Loucy (cell line): ENCODE measurements at regions not wholly inside any gene's neighbourhood (a gene's known extent, or its start where the extent isn't known, plus 50 kb on each side); places are given as distances from the start of the nearest gene placed in this dataset.
A peak's percentile ranks its signal among the peaks of the same experiment; 100 is the strongest.

ENCODE experiments used
- H2AFZ ChIP-seq: fragments of 200-600 bp; sonication (generic); 2 replicates; pipeline ENCODE4 v1.6.0; 2016; ENCODE audit warnings: antibody characterized with exemption, mild to moderate bottlenecking, low read length, moderate library complexity
- H3F3A ChIP-seq: fragments of 200-600 bp; 2 replicates; pipeline ENCODE4 v1.6.0; 2016; ENCODE audit warnings: antibody characterized with exemption, low read depth, mild to moderate bottlenecking
- H3K27me3 ChIP-seq: fragments of 200-600 bp; sonication (generic); 2 replicates; pipeline ENCODE4 v1.6.1; 2014; ENCODE audit warnings: low read length, mild to moderate bottlenecking; ENCODE audit not compliant: insufficient read depth, poor library complexity, severe bottlenecking
- H3K36me3 ChIP-seq: fragments of 200-600 bp; sonication (generic); 2 replicates; pipeline ENCODE4 v1.6.1; 2016; ENCODE audit warnings: low read length; ENCODE audit not compliant: insufficient read depth
- H3K4me1 ChIP-seq: fragments of 200-600 bp; sonication (generic); 2 replicates; pipeline ENCODE4 v1.5.1; 2014; ENCODE audit warnings: low read length, mild to moderate bottlenecking; ENCODE audit not compliant: insufficient read depth, poor library complexity, severe bottlenecking
- H3K4me2 ChIP-seq: fragments of 200-600 bp; sonication (generic); 2 replicates; pipeline ENCODE4 v1.6.0; 2014; ENCODE audit warnings: antibody characterized with exemption, low read length, low read depth, mild to moderate bottlenecking; ENCODE audit not compliant: poor library complexity, severe bottlenecking
- H3K4me3 ChIP-seq: fragments of 200-600 bp; sonication (generic); 2 replicates; pipeline ENCODE4 v1.5.1; 2014; ENCODE audit warnings: low read length, mild to moderate bottlenecking, mixed read lengths; ENCODE audit not compliant: poor library complexity, severe bottlenecking
- H3K79me2 ChIP-seq: fragments of 200-600 bp; sonication (generic); 2 replicates; pipeline ENCODE4 v1.6.1; 2014; ENCODE audit warnings: low read length; ENCODE audit not compliant: insufficient read depth
- H3K9ac ChIP-seq: fragments of 200-600 bp; sonication (generic); 2 replicates; pipeline ENCODE4 v1.6.0; 2014; ENCODE audit warnings: mild to moderate bottlenecking, low read depth, low read length, moderate library complexity; ENCODE audit not compliant: poor library complexity, severe bottlenecking
- H3K9me2 ChIP-seq: fragments of 200-600 bp; sonication (generic); replicated peaks from 2 replicates; pipeline ENCODE4 v1.6.1; 2016; ENCODE audit warnings: low read depth, low read length, mixed read lengths
- H3K9me3 ChIP-seq: fragments of 200-600 bp; sonication (generic); 2 replicates; pipeline ENCODE4 v1.6.1; 2014; ENCODE audit warnings: mild to moderate bottlenecking, antibody characterized with exemption, low read length, low read depth; ENCODE audit not compliant: insufficient read depth
- H4K20me1 ChIP-seq: fragments of 200-600 bp; sonication (generic); 2 replicates; pipeline ENCODE4 v1.6.0; 2014; ENCODE audit warnings: antibody characterized with exemption, low read length, mild to moderate bottlenecking; ENCODE audit not compliant: insufficient read depth, poor library complexity, severe bottlenecking
- EZH2phosphoT487 ChIP-seq: fragments of 200-600 bp; IDR thresholded peaks from 2 replicates; pipeline ENCODE4 v1.6.1; 2018; ENCODE audit warnings: antibody characterized with exemption, mild to moderate bottlenecking, moderate library complexity, borderline replicate concordance
- TF ChIP-seq, protein P1 (sequence below): fragments of 200-600 bp; sonication (generic); conservative IDR thresholded peaks from 2 replicates; pipeline ENCODE4 v1.5.1; 2014; ENCODE audit warnings: mild to moderate bottlenecking, antibody characterized with exemption, low read length

DNA sequence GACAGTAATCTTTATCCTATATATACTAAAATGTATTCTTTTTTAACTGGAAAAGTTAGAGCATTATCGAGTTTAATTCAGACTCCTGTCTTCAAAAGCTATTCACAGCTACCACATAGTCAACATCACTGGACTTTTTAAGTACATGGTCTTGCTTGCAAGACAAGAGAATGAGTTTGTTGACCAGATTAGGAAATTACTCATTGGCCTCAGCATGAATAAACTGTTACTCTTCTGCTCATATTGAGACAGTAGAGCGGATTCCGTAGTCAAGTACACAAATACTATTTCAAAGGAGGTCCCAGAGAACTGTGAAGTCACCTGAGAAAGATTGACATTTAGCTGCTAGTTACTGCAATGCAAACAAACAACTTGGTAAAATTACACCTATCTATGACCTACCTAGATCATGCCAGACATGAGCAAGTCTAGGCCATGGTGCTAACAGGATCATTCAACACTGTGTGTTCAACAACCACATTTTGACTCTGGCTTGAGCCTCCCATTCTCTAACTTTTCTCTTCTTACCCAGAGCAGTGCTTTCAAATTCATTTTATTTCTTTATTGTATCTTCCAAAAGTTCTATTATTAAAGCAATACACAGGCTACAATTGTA, 280.9 kb downstream of the NEBL start:
- H3K4me3 ChIP-seq, result peak overlapping the region; percentile 70
- no peak for TF ChIP-seq EZH2phosphoT487
- TF ChIP-seq, protein P1, sequence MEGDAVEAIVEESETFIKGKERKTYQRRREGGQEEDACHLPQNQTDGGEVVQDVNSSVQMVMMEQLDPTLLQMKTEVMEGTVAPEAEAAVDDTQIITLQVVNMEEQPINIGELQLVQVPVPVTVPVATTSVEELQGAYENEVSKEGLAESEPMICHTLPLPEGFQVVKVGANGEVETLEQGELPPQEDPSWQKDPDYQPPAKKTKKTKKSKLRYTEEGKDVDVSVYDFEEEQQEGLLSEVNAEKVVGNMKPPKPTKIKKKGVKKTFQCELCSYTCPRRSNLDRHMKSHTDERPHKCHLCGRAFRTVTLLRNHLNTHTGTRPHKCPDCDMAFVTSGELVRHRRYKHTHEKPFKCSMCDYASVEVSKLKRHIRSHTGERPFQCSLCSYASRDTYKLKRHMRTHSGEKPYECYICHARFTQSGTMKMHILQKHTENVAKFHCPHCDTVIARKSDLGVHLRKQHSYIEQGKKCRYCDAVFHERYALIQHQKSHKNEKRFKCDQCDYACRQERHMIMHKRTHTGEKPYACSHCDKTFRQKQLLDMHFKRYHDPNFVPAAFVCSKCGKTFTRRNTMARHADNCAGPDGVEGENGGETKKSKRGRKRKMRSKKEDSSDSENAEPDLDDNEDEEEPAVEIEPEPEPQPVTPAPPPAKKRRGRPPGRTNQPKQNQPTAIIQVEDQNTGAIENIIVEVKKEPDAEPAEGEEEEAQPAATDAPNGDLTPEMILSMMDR, result no peak
- peak overlapping the region; percentile 65 for H3K9ac ChIP-seq
- peaks cover 53% of the 10 kb centered on the region for H3K4me1 ChIP-seq
- H3K9me3 ChIP-seq, result no peaks in the 10 kb centered on the region
- H2AFZ ChIP-seq, result peak overlapping the region; percentile 79
- no peaks in the 10 kb centered on the region for H3K27me3 ChIP-seq
- H3F3A ChIP-seq, result peaks cover 10% of the 10 kb centered on the region; the same call in 1 of the 2 replicates
- peak overlapping the region; percentile 77 for H3K4me2 ChIP-seq
- no peaks in the 10 kb centered on the region for H4K20me1 ChIP-seq
- H3K79me2 ChIP-seq, result no peaks in the 10 kb centered on the region
- no peaks in the 10 kb centered on the region for H3K9me2 ChIP-seq
- no peaks in the 10 kb centered on the region for H3K36me3 ChIP-seq

DNA sequence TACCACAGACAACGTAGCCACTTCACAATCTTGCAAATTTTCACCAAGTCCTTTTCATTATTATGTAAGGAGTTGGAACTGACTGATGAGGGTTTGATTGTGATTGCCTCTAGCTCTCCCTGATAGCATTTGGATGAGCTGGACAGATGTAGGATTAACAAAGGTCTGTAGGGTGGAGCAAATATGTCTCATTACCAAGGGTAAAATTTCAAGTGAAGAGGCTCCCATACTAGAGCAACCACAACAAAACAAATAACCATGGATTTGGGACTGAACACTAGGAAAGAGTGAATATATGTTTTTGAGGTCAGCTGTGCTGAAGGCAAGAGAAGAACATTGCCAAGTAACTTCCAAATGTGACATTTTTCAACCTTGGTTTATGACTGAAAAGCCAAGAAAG, 281.7 kb downstream of the NEBL start:
- Histone ChIP-seq H3K4me2 (peak overlapping the region; percentile 77), H3K9me2 (no peaks in the 10 kb centered on the region), H4K20me1 (no peaks in the 10 kb centered on the region), H3K36me3 (no peaks in the 10 kb centered on the region), H3K4me1 (peaks cover 51% of the 10 kb centered on the region), H3F3A (peaks cover 10% of the 10 kb centered on the region; the same call in 1 of the 2 replicates), H3K4me3 (no peak overlapping the region), H3K9ac (no peak overlapping the region), H3K79me2 (no peaks in the 10 kb centered on the region), H3K27me3 (no peaks in the 10 kb centered on the region), H3K9me3 (no peaks in the 10 kb centered on the region; the same call in 1 of the 2 replicates), H2AFZ (no peak overlapping the region)
- TF ChIP-seq, protein P1, result no peak
- no peak for TF ChIP-seq EZH2phosphoT487

DNA sequence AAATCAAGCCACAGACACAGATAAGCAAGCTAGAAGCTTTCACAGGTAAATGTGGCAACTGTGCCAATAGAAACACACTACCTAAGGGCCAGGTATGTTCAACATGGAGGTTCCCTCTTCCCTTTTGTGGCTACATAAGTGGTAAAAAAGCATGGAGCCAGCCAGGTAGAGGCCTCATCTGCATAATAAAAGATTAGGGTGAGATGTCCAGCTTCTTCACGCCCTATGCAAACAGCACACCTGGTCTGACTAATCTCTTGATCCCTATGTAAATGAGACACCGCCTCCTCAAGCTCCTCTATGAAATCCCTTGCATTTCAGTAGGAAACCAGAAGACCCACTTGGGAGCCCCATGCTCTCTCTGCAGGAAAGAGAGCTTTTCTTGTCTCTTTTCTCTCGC, 282.2 kb downstream of the NEBL start:
- H4K20me1 ChIP-seq, result no peaks in the 10 kb centered on the region
- peaks cover 10% of the 10 kb centered on the region; the same call in 1 of the 2 replicates for H3F3A ChIP-seq
- no peak overlapping the region for H3K4me3 ChIP-seq
- H3K36me3 ChIP-seq, result no peaks in the 10 kb centered on the region
- H3K4me2 ChIP-seq, result no peak overlapping the region
- TF ChIP-seq, protein P1, result no peak
- no peak for TF ChIP-seq EZH2phosphoT487
- H3K9ac ChIP-seq, result no peak overlapping the region
- H3K9me3 ChIP-seq, result no peaks in the 10 kb centered on the region; the same call in 1 of the 2 replicates
- H2AFZ ChIP-seq, result no peak overlapping the region
- no peaks in the 10 kb centered on the region for H3K9me2 ChIP-seq
- no peaks in the 10 kb centered on the region for H3K79me2 ChIP-seq
- peaks cover 54% of the 10 kb centered on the region for H3K4me1 ChIP-seq
- no peaks in the 10 kb centered on the region for H3K27me3 ChIP-seq
